HFF-Myc (cell line): ENCODE measurements at regions not wholly inside any gene's neighbourhood (a gene's known extent, or its start where the extent isn't known, plus 50 kb on each side); places are given as distances from the start of the nearest gene placed in this dataset.

Experiments used
- DNase-seq: peaks from one replicate; pipeline ENCODE4 v3.0.0-alpha.2; 2011; ENCODE audit warnings: low read depth; ENCODE audit errors: extremely low read depth
- H3K4me3 ChIP-seq: replicated peaks from 2 replicates; pipeline ENCODE4 v1.5.1; 2011; ENCODE audit warnings: low read depth, mild to moderate bottlenecking, control low read depth, low read length
- CTCF ChIP-seq: IDR thresholded peaks from 2 replicates; pipeline ENCODE4 v1.5.1; 2012; ENCODE audit warnings: mild to moderate bottlenecking, low read depth, low read length, control low read depth; ENCODE audit errors: missing control alignments

GRCh38 chr9:78918976-78919375, 622.1 kb downstream of the PSAT1 start:
- no peak for DNase-seq
- H3K4me3 ChIP-seq = no peak overlapping the region
- TF ChIP-seq CTCF = no peak

- no peak for TF ChIP-seq CTCF
- no peak overlapping the region for H3K4me3 ChIP-seq
- no peak for DNase-seq
Measured at GRCh38 chr9:78919701-78920100, 622.8 kb downstream of the PSAT1 start.

GRCh38 chr9:78921341-78921740, 624.4 kb downstream of the PSAT1 start:
- TF ChIP-seq CTCF = no peak
- no peak for DNase-seq
- no peak overlapping the region for H3K4me3 ChIP-seq

GRCh38 chr9:78923966-78924659, 627.2 kb downstream of the PSAT1 start:
- H3K4me3 ChIP-seq = no peak overlapping the region
- DNase-seq = no peak
- TF ChIP-seq CTCF = no peak

GRCh38 chr9:78927099-78927940, 630.4 kb downstream of the PSAT1 start:
- no peak for DNase-seq
- no peak overlapping the region for H3K4me3 ChIP-seq
- no peak for TF ChIP-seq CTCF

- no peak for TF ChIP-seq CTCF
- DNase-seq = no peak
- H3K4me3 ChIP-seq = no peak overlapping the region
Measured at GRCh38 chr9:78928625-78929405, 631.9 kb downstream of the PSAT1 start.
